ENCODE measurements at regions not wholly inside any gene's neighbourhood (a gene's known extent, or its start where the extent isn't known, plus 50 kb on each side); places are given as distances from the start of the nearest gene placed in this dataset.

DNA sequence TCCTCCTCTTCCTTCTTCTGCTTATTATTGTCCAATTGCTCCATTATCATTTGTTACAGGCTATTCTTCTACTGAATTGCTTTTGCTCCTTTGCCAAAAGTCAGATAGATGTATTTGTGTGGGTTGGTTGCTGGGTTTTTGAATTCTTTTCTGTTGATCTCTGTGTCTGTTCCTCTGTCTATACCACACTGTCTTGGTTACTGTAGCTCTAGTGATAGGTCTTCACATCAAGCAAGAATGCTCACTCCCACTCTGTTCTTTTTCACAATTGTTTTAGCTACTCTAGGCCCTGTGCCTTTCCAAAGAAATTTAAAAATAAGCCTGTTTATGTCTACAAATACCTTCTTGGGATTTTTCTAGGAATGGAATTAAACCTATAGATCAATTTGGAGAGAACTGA lies 217.2 kb downstream of the GALR1 start:
- no peaks in the 10 kb centered on the region for H3K36me3 ChIP-seq (replicated peaks in 1 of 2; ENCODE audit: control insufficient read depth in 1 of 2, insufficient read depth in 2 of 2, low read length in 2 of 2)
- no peak overlapping the region for H3K4me3 ChIP-seq (replicated peaks in 1 of 3; ENCODE audit: low read depth in 2 of 3, low read length in 3 of 3)
- H2AFZ ChIP-seq (ENCODE audit: insufficient read depth, low read depth, low read length, poor library complexity, severe bottlenecking), result no peak overlapping the region
- no peak overlapping the region for H3K4me3 Mint-ChIP-seq
- no peaks in the 10 kb centered on the region for H4K20me1 ChIP-seq (ENCODE audit: insufficient read depth, low read length)
- no peaks in the 10 kb centered on the region for H3K79me2 ChIP-seq (ENCODE audit: insufficient read depth, low read length)
- TF ChIP-seq, protein P1, sequence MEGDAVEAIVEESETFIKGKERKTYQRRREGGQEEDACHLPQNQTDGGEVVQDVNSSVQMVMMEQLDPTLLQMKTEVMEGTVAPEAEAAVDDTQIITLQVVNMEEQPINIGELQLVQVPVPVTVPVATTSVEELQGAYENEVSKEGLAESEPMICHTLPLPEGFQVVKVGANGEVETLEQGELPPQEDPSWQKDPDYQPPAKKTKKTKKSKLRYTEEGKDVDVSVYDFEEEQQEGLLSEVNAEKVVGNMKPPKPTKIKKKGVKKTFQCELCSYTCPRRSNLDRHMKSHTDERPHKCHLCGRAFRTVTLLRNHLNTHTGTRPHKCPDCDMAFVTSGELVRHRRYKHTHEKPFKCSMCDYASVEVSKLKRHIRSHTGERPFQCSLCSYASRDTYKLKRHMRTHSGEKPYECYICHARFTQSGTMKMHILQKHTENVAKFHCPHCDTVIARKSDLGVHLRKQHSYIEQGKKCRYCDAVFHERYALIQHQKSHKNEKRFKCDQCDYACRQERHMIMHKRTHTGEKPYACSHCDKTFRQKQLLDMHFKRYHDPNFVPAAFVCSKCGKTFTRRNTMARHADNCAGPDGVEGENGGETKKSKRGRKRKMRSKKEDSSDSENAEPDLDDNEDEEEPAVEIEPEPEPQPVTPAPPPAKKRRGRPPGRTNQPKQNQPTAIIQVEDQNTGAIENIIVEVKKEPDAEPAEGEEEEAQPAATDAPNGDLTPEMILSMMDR (IDR thresholded peaks at IDR 0.05), result no peak
- no peaks in the 10 kb centered on the region for H3K36me3 Mint-ChIP-seq
- intact Hi-C loops (cut with micrococcal nuclease), result no loop called here
- H3K9me3 ChIP-seq (replicated peaks in 1 of 2; ENCODE audit: control insufficient read depth in 1 of 2, insufficient read depth in 1 of 2, low read length in 2 of 2), result no peaks in the 10 kb centered on the region
- DNase-seq, result no peak
- H3K9me3 Mint-ChIP-seq, result peaks cover 0 to 2% (median 0%) of the 10 kb centered on the region in 7 donors
- H3K27me3 ChIP-seq (ENCODE audit: control insufficient read depth in 2 of 2, insufficient read depth in 2 of 2, low read length in 2 of 2), result no peaks in the 10 kb centered on the region
- H3K27me3 Mint-ChIP-seq (ENCODE audit: low read depth in 3 of 3), result peaks cover 0 to 8% (median 4%) of the 10 kb centered on the region in 3 donors
- H3K27ac ChIP-seq (ENCODE audit: low read depth in 1 of 2, low read length in 2 of 2), result no peak overlapping the region
- H3K4me2 ChIP-seq (replicated peaks; ENCODE audit: extremely low read depth, low read length, poor library complexity, severe bottlenecking), result no peak overlapping the region
- no peaks in the 10 kb centered on the region for H3K4me1 Mint-ChIP-seq
- H3K27ac Mint-ChIP-seq, result no peak overlapping the region
- H3K9ac ChIP-seq (ENCODE audit: insufficient read depth, low read length, poor library complexity, severe bottlenecking), result no peak overlapping the region
- H3K4me1 ChIP-seq (ENCODE audit: control insufficient read depth in 1 of 2, insufficient read depth in 2 of 2, low read length in 2 of 2), result no peaks in the 10 kb centered on the region

DNA sequence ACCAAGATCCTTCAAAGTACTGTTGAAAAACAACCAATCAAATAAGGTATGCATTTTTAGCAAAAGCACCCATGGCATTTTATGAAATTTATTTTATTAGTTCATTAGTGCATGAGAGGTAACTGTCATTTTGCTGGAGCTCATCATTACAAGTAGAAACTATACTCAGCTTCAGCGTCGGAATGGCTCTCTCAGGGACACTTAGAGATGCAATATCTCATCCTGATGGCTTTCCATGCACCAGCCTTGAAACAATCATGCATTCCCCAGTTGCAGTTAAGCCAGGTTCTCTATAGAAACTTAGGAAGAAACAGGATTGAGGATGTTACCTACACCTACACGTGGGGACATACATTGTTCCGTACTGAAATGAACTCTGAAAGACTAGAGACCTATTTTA lies 219.5 kb downstream of the GALR1 start:
- H3K9me3 Mint-ChIP-seq, result peaks cover 0 to 2% (median 0%) of the 10 kb centered on the region in 7 donors
- H3K27me3 Mint-ChIP-seq (ENCODE audit: low read depth in 3 of 3), result peaks cover 0 to 6% (median 4%) of the 10 kb centered on the region in 3 donors
- no peaks in the 10 kb centered on the region for H3K36me3 Mint-ChIP-seq
- no peaks in the 10 kb centered on the region for H3K36me3 ChIP-seq (replicated peaks in 1 of 2; ENCODE audit: control insufficient read depth in 1 of 2, insufficient read depth in 2 of 2, low read length in 2 of 2)
- no peaks in the 10 kb centered on the region for H4K20me1 ChIP-seq (ENCODE audit: insufficient read depth, low read length)
- H3K9ac ChIP-seq (ENCODE audit: insufficient read depth, low read length, poor library complexity, severe bottlenecking), result no peak overlapping the region
- H3K4me2 ChIP-seq (replicated peaks; ENCODE audit: extremely low read depth, low read length, poor library complexity, severe bottlenecking), result no peak overlapping the region
- TF ChIP-seq, protein P1 (IDR thresholded peaks at IDR 0.05), result no peak
- H3K79me2 ChIP-seq (ENCODE audit: insufficient read depth, low read length), result no peaks in the 10 kb centered on the region
- H3K4me3 Mint-ChIP-seq, result no peak overlapping the region
- H3K4me1 ChIP-seq (ENCODE audit: control insufficient read depth in 1 of 2, insufficient read depth in 2 of 2, low read length in 2 of 2), result no peaks in the 10 kb centered on the region
- no peak overlapping the region for H2AFZ ChIP-seq (ENCODE audit: insufficient read depth, low read depth, low read length, poor library complexity, severe bottlenecking)
- DNase-seq, result no peak
- H3K4me1 Mint-ChIP-seq, result no peaks in the 10 kb centered on the region
- intact Hi-C loops (cut with micrococcal nuclease), result no loop called here
- H3K27ac Mint-ChIP-seq, result no peak overlapping the region
- WGBS (ENCODE audit: insufficient coverage), result no CpG with 5 or more reads among the region's 4 CpGs
- no peaks in the 10 kb centered on the region for H3K9me3 ChIP-seq (replicated peaks in 1 of 2; ENCODE audit: control insufficient read depth in 1 of 2, insufficient read depth in 1 of 2, low read length in 2 of 2)
- H3K27me3 ChIP-seq (ENCODE audit: control insufficient read depth in 2 of 2, insufficient read depth in 2 of 2, low read length in 2 of 2), result no peaks in the 10 kb centered on the region
- H3K27ac ChIP-seq (ENCODE audit: low read depth in 1 of 2, low read length in 2 of 2), result no peak overlapping the region
- no peak overlapping the region for H3K4me3 ChIP-seq (replicated peaks in 1 of 3; ENCODE audit: low read depth in 2 of 3, low read length in 3 of 3)
